HG03432 (cell line): ENCODE measurements at regions not wholly inside any gene's neighbourhood (a gene's known extent, or its start where the extent isn't known, plus 50 kb on each side); places are given as distances from the start of the nearest gene placed in this dataset.
"Not testable (repeated sequence)": the region's sequence is repeated elsewhere in the genome, so short reads cannot be mapped to it uniquely, and the experiment has no call there.

Source experiments
- ATAC-seq: cut with Tn5 transposase; IDR thresholded peaks from one replicate; pipeline ENCODE4 v1.9.1; 2021; ENCODE audit warnings: mild to moderate bottlenecking, moderate library complexity; ENCODE audit not compliant: unreplicated experiment

DNA sequence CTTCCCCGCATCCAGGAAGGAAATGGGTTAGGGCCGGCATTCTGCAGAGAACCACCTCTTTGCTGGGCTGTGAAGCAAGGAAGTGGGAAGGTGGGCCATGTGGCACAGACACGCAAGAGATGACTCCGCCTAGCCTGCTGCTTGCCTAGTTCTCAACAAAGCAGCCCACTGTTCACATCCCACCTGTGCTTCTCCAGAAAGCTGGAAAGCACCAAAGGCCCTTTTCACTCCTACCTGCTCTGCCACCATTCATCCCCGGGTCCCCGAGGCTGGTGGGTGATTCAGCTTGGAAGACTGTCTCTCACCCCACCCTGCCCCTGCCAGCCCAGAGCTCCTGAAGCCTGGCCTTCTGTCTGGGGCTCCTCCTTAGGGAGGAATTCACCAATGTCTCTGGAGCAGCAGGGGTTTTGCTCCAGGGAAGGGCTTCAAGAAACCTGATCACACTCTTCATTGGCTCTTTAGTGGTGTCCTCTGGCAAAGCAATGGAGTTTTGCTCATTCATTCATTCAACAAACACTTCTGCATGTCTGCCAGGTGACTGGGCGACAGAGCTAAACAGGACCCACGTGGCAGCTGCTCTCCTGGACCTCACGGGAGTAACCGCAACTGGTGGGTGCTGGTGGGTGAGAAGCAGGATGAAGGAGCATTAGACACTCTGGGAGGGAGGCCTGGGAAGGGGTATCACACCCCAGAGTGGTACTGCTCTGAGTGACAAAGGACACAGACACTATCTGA, 145.4 kb upstream of the TLE3 start:
- ATAC-seq, result no peak

DNA sequence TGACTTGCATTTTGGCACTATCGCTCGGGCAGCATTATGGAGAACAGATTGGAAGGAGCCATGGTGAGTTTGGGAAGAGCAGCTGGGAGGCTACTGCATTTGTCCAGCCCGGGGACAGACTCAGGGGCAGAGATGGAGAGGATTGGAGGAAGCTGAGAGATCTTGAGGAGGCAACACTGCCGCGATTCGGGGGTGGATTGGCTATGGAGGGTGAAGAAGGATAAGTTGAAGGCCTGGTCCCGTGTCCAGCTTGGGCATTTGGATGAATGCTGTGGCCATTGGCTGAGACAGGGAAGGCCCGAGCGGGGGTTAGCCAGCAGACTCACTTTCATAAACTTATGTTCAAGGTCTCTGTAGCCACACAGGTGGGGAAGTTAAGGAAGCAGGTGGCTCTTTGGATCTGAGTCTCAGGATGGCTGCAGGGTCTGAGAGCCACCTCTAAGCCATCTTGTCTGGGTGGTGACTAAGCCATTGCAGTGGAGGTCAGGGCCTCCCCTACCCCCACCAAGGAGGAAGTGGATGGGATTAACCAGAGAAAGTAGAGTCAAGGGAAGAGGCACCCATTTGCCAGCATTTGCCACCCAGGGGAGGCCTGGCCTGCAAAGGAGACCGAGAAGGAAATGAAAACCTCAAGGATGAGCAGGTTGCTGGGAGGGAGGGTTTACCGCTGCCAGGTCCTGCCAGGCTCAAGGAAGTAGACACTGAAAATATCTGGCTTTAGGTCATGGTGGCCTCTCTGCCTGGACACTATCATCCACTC, 144.0 kb upstream of the TLE3 start:
- no peak for ATAC-seq

DNA sequence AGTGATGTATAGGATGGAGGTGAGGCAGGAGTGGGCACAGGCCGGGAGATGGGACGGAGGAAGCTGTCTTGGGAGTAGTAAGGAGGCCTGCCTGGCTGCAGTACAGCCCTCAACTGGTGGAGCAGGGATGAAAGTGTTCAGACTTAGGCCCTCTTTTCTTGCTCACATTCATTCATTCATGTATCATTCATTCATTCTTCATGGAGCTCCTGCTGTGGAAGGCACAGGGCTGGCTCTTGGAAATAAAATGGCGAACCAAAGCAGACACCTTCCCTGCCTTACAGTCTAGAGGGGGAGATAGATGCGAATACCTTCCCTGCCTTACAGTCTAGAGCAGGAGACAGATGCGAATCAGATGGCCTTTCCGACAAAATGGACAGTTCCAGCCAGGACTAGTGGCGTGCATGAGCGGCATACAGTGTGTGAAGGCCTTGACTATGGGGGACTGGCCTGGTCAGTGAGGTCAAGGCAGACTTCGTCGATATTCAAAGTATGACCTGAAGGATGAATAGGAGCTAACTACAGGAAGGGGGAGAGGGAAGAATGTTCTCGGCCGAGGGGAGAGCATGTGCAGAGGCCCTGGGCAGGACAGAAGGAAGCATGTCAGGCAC, 143.2 kb upstream of the TLE3 start:
- ATAC-seq, result no peak

DNA sequence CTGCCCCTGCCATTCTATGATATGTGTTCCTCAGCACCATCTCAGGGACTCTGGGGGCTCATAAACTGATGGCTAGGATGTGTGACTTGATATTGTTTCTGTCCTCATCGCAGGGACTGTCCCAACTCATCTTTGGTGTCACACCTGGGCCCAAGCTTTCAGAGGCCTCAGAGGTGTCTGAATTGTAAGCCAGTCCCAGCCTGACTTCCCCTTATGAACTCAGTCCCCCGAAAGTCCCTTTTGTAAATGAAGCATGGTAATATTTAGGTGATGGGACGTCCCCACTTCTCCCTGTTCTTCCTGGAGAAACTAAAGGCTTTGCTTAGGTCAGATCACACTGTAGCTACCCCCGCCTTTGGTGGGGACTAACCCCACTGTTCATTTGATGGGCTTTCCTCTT, 142.4 kb upstream of the TLE3 start:
- ATAC-seq, result peak; percentile 80

DNA sequence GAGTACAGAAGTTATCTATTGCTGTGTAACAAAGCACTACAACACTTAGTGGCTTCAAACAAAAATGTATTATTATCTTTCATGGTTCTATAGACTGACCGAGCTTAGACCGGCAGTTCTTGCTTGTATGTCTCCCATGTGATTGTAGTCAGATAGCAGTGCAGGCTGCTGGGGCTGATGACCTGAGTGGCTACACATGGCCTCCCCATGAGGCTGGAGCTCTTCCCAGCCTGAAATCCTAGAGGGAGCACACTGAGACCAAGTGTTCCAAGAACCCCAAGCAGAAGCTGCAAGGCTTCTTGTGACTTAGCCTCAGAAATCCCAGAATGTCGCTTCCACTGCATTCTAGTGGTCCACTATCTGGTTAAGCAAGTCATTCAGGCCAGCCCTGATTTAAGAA, 141.2 kb upstream of the TLE3 start:
- ATAC-seq, result no peak

DNA sequence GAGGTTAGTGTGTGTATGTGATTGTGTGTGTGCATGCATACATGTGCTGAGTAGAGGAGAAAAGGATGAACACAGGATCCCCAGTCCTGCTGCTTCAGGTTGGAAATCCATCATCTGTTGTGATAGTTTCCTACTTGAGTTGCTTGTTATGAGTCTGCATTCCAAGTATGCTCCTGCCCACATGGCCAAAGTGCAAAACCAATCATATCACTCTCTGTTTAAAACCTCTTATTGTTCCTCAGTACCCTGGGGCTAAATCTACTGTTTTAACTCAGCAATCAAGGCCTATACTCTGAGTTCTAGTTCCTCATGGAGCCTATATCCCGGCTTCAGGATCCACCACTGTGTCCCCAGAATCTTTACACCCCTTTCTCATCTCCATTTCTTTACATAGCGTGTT, 139.9 kb upstream of the TLE3 start:
- ATAC-seq, result no peak

DNA sequence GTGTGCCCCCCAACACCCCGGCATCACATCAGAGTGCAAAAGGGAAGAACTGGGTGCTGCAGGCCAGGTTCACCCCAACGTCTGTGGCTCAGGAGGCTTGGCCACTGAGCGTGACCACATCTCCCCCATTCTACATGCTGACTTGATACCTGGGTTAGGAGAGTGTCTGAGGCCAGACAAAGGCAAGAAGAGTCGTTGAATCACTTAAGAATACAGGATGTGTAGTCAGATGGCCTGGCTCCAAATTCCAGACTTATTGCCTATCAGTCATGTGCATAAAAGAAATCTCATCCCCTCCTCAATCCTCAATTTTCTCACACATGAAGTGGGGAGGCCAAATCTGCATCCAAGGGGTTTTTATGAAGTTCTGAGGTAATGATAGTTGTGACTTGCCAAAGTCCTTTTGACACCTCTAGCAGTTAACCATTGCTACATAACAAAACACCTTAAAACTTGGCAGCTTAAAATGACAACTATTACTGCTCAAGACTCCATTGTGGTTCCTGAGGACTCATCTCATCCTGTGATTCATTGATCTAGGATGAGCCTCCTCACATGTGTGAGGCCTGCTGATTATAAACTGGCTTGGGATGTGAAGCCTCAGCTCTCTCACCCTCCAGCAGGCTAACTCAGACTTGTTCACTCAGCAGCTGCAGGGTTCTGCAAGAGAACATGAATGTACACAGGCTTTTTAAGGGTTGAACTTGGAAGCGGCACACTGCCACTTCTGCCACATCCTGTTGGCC, 138.8 kb upstream of the TLE3 start:
- ATAC-seq, result no peak

DNA sequence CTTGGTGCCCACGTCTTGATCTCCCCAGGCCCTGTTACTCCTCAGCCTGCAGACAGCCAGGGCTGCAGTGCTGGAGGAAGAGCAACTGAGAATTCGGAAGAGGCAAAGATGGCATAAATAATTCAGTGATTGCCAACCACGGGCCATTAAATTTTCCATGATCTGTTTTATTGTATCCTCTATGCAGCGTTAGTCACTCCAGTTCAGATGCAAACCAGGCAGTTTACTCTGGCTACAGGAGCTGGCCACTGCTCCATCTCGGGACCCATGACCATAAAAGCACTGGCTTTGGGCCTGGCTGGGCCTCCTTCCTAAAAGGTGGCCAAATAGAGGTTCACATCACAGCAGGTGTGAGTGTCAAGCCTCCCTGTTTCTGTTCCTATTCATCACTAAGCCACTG, 137.6 kb upstream of the TLE3 start:
- no peak for ATAC-seq

DNA sequence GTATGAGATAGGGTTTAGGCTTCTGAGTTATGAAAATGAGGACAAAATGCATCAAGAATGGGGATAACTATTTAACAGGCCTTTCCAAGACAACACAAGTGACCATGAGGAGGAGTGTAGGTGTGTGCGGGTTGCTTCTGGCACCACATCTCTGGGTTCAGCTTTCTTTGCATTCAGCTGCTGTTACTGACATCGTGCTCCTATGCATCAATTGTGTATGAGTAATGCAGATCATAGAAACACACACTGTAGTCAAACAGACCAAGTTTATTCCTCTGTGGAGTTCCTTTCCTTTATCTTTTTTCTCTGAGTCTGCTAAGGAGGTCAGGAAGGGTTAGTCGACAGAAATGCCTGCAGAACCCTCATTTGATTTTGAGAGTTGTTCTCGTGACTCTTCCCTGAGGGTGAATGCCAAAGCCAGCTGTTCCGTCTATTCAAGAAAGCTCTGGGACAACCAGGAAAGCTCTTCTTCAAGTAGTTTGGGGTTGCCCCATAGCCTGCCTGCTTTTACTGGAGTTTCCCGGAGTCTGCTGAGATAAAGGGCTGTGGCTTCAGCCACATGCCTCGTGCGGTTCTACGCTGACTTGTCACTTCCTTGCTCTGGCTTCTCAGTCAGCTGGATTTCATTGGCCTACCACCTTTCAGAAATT, 136.7 kb upstream of the TLE3 start:
- ATAC-seq, result no peak

DNA sequence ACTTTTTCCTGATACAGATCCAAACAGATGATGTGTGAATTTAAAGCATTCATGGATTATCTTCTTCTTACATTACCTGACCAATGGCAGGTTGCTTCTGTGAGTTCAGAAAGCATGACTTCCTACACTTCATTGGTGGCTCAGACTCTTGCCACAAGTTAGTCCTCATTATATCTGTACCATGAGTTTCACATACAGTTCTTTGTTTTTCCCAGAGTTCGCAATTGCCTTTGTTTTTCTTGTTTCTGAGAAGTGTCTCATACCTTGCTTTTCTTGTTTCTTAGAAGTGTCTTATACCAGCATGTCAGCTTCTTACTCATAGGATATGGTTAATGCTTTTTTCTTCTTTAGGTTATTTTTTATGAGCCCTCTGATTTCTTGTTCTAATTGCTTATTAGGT, 133.8 kb upstream of the TLE3 start:
- ATAC-seq, result no peak

DNA sequence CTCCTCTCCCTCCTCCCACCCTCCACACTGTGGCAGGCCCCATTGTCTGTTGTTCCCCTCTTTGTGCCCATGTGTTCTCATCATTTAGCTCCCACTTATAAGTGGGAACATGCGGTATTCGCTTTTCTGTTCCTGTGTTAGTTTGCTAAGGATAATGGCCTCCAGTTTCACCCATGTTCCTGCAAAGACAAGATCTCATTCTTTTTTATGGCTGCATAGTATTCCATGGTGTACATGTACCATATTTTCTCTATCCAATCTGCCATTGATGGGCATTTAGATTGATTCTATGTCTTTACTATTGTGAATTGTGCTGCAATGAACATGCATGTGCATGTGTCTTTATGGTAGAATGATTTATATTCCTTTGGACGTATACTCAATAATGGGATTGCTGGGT, 130.2 kb upstream of the TLE3 start:
- ATAC-seq, result not testable (repeated sequence)

DNA sequence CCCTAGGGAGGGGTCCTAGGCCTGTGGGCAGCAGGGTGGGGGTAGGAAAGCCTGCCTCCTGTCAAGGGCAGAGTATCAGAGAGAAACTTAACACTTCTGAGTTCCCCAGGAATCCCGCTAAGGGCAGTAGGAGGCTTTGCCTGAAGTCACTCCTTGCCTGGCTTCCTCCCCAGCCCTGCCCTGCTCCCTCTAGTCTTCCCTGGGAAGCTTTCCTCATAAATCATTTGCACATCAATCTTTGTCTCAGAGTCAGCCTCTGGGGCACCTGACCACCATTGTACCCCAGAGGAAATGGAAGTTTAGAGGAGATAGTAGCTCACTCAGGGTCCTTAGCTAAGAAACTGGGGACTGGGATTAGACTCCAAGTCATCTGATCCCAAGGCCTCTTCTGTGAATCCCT, 129.4 kb upstream of the TLE3 start:
- ATAC-seq, result no peak

DNA sequence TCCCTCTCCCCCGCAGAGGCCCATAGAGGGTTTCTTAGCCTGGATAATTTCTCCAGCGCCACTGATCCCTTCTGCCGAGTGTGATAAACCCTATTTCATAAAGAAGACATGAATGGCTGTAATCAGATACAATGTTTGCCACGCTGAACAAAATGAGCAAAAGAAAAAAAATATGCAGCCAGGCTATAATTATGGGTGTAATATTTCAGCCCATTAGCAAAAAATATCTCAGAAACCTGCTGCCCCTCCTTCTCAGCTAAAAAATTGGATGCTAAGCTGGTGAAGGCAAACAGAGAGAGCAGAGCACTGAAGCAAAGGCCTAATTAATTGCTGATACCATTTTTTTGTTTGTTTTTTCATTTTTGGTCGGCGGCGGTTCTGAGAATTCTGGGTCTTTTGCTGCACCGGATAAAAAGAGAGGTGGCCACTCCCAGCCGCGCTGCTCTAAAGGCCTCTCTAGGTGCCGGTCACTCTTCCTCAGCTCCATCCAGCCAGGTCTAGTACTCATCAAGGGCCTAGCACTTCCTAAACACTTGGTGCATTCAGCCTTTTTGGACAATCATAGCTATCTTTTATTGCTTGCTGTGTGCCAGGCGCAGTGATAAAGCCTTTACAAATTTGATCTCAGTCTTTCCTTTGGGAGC, 128.7 kb upstream of the TLE3 start:
- no peak for ATAC-seq

DNA sequence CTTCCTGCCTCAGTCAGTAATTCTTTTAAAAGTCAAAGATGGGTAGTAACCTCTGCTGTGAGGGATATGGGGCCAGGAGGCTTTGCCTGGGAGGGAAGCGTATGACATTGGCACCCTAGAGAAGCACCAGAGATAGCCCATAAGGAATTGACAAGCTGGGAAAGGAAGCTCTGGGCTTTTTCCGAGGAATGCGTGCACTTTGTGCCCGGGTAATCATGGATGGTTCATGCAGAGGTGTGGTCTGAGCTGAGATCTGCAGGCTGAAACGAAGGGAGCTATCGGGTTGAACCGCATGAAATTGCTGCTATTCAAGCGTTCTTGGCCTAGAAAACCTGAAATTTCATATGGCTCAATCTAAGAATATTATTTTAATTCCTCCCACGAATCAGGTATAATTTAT, 127.7 kb upstream of the TLE3 start:
- ATAC-seq, result no peak

DNA sequence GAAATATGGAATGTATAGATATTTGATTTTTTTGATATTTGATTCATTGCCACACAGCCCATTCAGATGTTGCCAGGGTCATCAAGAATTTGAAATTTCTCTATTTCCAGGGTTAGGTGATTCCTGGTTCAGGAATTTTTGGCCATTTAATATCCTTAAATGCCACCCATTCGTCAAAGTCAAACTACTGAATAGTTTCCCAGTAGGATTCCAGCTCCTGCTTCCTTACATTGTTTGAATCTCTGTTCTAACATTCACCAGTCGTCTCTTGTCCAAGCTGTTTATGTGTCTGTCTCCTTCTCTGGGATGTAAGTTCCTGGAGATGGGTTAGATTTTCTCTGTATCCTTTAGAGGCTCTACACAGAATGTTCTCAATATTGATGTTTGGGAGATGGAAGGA, 124.9 kb upstream of the TLE3 start:
- ATAC-seq, result no peak

DNA sequence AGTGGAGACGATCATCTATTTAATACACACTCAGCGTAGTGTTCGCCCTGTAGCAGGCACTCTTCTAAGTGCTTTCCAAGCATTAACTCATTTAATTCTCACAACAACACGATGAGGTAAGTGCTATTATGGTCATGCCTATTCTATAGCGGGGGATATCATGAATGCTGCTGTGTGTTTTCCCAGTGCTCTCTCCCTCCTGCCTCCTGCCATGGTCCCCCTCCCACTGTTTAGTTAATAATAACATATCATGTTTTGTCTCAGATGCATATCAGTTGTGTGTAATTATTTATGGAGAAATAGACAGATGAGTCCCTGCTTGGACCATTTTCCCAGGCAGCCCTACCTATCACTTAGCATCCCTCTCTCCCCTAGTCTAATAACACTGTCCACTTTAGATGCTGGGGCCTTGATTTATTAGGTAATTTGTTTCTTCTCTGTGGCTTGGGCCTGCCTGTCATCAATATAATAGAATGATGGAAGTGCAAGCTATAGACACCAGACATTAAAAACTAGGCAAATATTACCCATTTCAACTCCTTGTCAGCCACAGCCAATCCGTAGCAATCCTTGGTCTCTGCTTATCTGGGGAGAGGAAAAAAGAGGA, 122.9 kb upstream of the TLE3 start:
- no peak for ATAC-seq

DNA sequence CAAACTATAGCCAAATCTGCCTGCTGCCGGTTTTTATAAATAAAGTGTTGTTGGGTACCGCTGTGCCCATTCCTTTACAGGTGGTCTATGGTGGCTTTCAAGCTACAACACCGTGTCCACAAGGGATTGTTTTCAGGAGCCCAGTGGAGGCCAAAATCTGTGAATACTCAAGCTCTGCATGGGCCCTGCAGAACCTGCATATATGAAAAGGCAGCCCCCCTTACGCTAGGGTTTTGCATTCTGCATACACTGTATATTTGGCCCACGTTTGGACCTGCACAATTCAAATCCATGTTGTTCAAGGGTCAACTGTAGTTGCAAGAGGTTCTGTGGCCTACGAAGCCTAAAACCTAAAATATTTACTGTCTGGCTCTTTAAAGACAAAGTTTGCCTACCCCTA, 122.2 kb upstream of the TLE3 start:
- ATAC-seq, result no peak

DNA sequence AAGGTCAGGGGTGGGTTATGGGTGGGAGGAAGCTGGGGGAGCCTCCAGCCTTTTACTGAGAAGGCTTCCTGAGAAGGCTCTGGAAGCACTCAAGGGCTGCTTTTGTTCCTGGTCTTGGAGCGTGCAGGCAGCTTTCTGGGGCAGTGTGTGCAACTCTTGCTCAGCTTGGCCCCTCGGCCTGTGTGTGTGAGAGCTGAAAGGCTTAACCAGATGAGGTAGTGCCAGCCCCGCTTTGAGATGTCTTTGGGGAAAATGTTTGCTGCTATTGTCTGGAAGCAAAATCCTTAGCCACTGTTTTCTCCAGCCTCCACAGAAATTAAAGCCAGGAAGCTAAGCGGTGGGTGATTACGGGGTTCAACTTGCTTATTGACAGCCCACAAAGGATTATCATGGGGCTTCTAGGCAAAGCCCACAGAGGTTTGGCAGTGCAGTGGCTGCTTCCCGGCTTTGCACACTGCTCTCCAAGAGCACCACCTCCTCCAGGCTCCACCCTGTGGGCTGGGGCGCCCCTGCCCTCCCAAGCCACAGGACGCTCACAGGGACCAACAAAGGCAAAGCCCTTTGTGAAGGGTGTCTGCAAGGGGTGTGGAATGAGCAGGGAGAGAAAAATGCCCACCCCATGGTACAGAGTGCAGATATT, 121.7 kb upstream of the TLE3 start:
- no peak for ATAC-seq
